HG03469 (cell line): ENCODE measurements at regions not wholly inside any gene's neighbourhood (a gene's known extent, or its start where the extent isn't known, plus 50 kb on each side); places are given as distances from the start of the nearest gene placed in this dataset.
"Not testable (repeated sequence)": the region's sequence is repeated elsewhere in the genome, so short reads cannot be mapped to it uniquely, and the experiment has no call there.

Experiments used
- ATAC-seq: cut with Tn5 transposase; IDR thresholded peaks from one replicate; pipeline ENCODE4 v1.9.1; 2021; ENCODE audit warnings: mild to moderate bottlenecking, moderate library complexity, moderate number of reproducible peaks; ENCODE audit not compliant: unreplicated experiment

DNA sequence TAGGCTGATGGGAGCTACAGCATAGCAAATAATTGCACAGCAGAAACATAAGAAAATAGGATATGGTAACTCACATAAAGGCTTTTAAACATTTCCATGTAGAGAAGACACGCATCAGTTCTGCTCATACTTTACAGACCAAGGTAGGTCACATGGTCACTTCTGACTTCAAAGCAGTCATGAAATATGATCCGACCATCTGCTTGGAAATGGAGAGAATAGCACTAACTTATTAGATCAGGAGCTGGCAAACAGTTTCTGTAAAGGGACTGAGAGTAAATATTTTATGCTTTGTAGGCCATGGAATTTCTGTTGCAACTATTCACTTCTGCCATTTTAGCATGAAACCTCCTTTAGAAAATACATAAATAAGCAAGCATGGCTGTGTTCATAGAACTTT is 936.6 kb upstream of the FANCL start:
- ATAC-seq, result no peak

DNA sequence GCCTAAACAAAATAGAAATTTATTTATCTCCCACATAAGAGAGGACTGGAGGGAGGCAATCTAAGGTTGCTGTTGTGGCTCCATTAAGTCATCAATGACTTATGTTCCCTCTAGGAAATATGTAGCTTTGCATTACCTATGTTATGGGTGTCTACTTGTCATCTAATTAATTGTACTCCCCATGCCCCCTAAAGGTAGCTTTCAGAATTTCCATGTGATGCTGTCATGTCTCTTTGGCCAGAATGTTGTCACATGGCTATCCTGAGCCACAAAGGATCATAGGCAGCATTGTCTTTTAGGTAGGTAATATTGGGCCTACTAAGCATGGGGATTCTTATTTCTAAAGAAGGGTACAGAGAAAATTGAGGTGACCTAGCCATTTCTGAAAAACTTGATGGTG is 935.6 kb upstream of the FANCL start:
- no peak for ATAC-seq

DNA sequence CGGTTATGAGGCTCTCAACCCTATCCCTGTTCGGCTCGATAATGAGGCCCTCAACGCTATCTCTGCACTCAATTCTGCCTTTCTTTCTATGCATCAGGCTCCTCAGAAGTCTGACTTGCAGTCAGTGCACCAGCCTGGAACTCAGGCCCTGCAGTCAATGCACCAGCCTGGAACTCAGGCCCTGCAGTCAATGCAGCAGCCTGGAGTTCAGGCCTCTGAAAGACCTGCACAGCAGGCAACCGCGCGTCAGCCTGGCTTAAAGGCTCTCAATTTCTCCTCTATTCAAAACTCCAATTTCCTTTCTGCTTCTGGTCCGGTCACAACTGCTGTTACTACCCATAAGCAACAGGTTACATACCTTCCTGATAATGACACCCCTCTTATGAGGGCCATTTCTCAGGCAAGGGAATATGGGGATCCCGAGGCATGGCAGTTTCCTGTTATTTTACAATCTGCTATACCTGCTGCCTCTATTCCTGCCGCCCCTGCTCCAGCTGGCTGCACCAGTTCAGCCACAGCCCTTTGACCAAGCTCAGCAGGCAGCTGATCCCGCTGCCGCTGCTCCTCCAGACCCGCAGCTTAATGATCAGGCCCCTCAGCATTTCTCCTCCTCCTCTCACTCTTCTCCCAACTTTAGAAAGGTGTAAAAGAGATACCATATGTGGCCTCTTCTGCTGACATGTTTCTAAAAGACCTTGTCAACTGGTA is 933.6 kb upstream of the FANCL start:
- ATAC-seq, result no peak

DNA sequence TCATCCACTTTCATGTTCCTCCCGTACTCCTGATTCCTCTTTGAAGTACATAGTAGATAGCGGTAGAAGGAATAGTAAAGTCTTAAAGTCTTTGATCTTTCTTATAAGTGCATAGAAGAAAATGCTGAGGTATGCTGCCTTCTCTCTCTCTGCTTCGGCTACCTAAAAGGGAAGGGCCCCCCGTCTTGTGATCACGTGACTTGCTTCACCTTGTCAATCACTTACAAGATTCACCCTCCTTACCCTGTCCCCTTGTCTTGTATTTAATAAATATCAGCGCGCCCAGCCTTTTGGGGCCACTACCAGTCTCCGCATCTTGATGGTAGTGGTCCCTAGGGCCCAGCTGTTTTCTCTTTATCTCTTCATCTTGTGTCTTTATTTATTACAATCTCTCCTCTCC is 932.2 kb upstream of the FANCL start:
- no peak for ATAC-seq

DNA sequence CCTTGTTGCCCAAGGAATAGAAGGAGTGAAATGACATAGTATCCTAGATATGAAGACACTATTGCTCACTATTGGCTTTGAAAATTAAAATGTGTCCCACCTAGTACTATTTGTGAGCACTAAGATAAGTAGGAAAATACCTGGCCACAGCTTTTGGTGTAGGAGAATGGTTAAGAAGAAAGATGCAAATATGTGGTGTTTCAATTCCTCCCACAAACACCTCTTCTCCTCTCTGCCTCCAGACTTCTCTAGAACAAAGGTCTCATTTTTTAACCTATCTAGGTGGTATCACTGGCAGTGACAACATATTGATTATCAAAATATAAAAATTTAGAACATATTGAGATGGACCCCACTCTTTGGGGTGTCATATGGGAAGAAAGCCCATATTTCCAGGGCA is 929.9 kb upstream of the FANCL start:
- peak; percentile 57 for ATAC-seq

DNA sequence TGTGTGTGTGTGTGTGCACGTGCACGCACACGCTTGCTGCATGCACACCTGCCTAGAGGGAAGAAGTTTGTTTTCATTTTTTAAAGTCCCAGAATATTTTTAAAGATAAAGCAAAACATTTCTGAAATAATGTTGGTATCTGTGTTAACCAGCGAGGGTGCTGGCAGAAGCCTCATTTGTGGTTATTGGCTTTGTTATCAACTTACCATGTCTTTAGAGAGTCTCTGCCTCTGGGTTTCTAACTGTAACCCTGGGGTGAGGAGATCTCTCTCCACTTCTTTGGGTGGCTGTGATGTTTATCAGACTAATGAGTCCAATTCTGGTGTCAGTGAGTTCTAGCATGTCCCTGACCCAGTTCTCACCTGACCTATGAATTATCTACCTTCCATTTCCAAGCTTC is 927.6 kb upstream of the FANCL start:
- no peak for ATAC-seq

DNA sequence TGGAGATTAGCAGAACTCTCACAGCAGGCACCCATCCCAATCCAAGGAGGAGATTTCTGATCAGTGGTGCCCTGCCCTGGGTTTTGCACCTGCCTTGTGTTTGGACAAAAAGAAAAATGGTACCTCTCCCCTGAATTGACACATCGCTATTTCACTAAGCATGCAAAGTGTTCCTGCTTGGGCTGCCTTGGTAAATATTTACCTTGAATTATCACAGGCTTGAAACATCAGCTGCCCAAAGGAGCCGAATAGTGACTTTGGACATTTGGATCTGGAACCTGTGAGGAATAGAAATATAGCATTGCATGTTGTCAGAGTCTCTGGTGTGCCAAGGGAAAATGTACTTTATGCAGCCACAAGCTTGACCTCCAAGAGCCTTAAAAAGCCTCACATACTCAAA is 926.4 kb upstream of the FANCL start:
- ATAC-seq, result no peak

DNA sequence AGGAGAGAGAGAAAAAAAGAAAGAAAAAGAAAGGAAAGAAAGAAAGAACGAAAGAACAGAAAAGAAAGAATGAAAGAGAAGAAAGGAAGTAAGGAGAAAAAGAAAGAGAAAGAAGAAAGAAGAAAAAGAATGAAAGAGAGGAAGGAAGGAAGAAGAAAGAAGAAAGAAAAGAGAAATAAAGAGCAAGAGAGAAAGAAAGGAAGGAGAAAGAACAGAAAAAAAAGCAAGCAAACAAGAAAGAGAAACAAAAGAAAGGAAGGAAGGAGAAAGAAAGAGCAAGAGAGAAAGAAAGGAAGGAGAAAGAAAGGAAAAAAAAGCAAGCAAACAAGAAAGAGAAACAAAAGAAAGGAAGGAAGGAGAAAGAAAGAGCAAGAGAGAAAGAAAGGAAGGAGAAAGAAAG is 916.8 kb upstream of the FANCL start:
- ATAC-seq, result not testable (repeated sequence)

DNA sequence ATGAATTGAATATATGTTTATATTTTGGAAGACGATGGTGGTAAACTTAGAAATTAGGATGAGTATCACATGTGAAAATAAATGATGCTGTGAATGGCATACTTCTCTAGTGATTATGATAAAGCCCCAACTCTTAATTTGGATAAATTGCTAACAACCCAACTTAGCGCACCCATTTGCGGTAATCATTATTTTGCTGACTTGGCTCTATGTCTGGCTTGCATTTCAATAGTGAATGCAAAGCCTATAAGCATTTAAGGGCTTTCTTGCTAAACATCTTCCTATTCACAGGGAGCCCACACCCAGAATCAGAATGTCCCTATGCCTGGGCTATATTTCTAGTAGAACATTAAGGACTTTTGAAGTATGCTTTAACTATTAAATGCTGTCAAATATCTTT is 910.7 kb upstream of the FANCL start:
- ATAC-seq, result no peak

DNA sequence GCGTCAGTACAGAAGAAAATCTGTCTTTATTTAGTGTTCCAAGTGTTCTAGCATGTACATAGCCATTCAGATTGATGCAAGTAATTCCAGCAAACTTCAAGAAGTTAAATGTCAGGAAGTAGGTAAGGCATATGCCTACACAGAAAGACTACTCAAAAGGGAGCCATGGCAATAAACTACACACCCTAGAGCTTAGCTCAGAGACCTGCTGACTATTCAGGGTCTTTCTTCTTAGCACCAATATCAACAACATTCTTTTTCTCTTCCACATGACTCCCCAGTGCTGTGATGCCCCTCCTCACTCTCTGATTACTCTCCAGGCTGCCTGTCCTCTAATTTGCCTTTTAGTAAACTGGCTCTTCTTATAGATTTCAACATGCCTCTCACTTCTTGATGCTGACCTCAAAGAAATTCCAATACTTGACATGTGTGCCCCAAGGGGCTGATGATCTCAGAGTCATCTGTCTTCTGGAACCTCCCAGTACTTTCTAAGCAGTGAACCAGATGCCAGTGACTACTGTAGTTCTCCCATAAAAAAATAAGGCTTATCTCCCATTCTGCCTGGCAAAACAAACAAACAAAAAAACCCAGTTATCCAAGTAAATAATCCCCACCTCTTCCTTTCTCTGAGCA is 909.2 kb upstream of the FANCL start:
- no peak for ATAC-seq

DNA sequence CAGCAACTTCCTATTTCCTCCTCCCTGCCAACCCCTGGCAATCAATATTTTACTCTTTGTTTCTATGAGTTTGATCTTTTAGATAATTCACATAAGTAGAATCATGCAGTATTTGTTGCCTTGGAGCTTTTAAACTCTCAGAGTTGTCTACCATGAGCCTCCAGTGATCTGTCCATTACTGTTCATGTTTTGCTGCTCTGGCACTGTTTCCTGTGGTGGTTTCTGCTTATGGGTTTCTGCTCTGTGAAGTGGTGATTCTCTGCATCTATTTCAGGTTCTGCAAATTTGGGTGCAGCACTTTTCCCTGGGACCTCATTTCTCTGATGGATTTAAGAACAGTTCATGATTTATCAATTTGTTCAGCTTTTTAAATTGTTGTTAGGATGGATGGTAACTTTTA is 908.1 kb upstream of the FANCL start:
- no peak for ATAC-seq

DNA sequence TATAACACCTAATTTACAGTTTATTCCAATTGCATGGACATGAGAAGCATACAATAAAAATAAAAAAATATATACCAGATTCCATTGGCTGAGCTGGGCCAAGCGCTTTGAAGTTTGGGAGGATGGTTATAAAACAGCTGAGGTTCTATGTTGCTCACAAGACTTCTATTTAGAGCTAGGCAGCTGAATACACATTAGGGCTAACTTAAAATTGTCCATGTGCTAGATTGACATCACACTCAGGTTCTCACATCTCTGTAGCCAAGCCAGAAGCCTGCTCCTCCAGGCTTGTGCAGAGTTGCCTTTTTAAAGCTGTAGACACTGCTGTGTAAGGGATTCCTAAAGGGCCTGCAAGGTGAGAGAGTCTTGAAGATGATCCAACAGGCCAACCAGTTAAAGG is 871.1 kb upstream of the FANCL start:
- ATAC-seq, result no peak

DNA sequence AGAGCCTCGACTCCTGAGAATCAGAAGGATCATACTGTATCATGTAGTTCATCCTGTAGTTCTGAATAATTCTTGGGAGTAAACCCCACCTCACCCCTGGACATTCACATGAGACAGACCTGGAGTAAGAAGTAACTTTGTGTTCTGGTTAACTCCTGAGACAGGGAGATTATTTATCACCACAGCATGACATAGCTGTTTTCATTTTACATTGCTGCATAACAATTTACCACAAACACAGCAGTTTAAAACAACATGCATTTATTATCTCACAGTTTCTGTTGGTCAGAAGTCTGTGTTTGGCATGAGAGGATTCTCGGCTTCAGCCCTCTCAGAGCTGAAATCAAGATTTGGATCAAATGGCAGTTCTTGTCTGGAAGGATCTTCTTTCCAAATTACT is 855.8 kb upstream of the FANCL start:
- ATAC-seq, result no peak

DNA sequence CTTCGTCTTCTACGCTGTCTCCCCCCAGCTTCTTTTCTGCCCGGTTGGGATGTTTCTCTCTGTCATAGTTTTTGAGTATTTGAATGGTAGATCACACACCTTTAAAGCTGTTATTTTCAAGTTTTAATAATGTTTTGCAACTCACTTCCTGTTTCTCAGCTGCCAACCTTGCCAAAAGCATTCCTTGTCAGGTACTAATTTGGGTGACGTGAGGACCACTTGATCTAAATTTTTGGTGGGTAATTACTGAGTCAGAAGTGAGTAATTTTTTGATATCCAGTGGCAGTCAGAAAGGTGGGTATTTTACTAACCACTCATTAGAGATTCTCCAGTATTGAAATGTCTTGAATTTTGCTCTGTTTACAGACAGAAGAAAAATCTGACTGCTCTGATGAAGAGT is 852.4 kb upstream of the FANCL start:
- ATAC-seq, result no peak

DNA sequence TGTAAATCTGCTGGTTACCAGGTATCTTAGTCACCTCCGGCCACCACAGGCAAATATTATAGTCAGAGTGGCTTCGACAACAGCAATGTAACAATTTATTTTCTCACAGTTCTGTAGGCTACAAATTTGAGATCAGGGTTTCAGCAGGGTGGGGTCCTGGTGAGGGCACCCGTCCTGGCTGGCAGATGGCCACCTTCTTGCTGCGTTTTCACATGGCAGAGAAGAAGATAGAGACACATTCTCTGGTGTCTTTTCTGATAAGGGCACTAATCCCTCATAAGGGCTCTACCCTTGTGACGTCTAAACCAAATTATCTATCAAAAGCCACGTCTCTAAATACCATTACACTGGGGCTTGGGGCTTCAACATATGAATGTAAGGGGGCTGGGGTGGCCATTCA is 843.2 kb upstream of the FANCL start:
- no peak for ATAC-seq

DNA sequence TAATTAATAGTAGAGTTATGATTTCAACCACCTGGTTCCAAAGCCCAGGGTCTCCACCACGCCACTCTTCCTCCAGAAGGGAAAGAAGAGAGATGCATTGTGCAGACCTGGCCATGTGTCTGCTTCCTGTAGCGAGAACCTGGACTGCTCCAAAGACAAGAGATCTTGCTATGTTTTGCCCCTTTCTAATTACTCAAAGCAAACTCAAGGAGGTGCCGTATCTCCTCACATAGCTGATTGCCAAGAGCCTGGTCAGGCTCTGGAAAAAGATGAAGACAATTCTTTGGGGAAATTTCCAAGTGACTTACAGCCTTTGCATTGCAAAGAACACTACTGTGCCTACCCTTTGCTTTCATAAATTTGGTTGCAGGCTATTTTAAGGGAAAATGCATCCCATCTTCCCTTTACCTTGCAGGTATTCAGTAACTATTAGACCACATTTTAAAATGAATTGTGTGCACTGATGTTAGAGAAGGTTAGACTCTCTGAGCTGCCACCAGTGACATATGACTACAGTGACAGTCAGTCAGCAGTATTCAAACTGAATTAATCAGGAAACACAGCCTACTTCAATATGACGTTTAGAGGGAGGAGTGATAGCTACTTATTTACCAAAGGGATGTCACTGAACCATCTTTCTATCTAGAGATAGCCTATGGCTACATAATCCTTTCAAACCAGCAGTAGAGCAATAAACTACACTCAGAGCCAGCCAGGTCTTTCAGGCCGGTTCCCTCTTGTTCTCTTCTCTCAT is 842.1 kb upstream of the FANCL start:
- ATAC-seq, result no peak

DNA sequence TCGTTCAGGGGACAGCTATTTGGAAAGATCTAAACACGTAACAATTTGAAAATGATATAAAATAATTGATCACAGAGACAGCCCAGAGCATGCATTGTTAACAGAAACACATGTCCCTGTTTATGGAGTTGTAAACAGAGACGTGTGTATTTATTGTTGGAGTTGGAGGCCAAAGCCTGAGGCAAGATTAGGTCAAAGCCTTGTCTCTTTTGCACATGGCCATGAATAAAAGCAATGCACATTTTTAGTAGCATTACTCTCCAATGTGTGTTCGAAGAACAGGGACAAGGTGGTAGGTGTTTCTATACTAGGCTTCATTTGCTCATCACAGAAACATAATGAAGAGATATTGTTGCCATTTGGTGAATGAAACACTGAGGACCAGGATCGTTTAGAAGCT is 841.5 kb upstream of the FANCL start:
- ATAC-seq, result no peak

DNA sequence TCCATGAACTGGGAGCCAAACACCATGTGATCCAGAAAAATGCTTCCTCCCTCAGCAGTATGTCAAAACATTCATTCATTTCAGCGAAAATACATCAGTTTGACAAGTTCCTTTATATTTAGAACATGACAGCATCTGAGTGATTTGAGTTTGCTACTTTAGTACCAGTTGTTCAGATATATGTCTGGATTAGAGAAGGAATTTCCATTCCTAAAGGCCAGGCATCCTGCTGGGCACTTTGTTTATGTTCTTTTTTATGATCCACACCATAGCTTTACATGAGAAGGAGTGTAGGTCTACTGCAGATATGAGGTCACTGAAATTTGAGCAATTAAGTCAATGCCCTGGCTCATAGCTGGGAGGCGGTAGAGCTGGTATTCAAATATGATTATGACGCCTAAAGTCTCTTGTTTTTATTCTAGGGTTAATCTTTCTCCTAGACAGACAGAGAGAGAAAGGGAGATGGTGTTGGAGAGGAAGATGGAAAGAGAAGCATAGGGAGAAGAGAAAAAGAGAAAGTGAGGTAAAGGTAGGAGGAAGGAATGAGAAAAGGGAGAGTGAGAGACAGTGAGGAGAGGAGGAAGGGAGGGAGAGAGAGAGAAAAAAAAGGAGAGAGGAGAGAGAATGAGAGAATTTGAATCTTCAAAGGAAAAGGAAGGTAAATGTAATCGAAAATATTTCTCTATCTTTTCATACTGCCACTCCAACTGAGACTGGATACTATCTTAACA is 839.5 kb upstream of the FANCL start:
- ATAC-seq, result no peak

DNA sequence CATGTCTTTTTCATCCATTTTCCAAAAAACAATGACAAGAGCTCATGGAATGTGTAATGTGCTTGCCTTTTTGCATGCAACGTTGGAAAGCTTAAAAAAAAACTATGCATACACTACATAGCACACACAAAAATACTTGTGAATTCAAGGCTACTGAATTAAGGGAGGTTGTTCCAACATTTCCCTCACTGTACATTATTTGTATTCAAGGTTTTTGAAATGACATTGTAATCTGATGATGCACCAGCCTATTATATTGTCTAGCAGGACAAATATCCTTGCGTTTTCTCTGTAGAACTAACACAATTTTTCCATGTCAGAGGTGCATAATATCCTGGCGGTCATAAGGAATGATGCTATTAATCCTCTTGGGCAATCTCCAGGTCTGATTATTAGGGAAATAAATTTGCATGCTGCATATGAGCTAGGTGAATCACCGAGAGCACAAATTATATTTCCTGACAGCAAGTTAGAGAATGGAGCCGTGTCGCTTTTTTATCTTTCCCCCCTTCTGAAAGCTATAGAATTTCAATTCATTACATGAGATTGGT is 836.9 kb upstream of the FANCL start:
- no peak for ATAC-seq

DNA sequence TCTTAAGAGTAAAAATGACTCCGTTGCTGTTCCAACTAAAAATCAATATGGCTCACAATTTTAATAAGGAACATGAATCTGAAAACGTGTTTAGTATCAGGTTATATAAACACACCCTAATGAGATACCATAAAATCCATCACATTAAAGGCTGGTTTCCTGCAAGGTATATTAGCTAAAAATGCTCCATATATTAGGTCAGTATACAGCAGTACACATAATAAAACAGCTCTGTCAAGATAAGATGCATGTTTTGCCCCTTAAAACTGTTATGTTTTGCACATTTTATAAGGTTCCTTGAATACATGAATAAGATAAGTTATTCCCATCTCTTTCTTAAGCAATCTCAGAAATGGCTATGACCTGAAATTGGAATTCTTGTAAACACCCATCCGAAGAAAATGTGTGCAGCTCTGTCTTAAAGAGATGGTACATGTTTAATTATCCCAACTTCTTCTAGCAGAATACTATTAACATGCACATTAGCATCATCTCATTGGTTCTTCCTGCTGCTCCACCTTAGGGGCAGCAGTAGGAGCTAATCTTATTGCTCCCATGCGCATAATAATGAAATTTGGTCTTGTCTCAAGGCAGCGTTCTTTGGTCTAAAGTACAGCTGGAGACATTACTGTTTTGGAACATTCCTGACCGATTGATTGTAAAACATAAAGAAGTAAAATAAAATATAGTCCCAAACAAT is 836.1 kb upstream of the FANCL start:
- no peak for ATAC-seq
